ENCODE measurements at regions not wholly inside any gene's neighbourhood (a gene's known extent, or its start where the extent isn't known, plus 50 kb on each side); places are given as distances from the start of the nearest gene placed in this dataset.
"Not testable (repeated sequence)": the region's sequence is repeated elsewhere in the genome, so short reads cannot be mapped to it uniquely, and the experiment has no call there.

DNA sequence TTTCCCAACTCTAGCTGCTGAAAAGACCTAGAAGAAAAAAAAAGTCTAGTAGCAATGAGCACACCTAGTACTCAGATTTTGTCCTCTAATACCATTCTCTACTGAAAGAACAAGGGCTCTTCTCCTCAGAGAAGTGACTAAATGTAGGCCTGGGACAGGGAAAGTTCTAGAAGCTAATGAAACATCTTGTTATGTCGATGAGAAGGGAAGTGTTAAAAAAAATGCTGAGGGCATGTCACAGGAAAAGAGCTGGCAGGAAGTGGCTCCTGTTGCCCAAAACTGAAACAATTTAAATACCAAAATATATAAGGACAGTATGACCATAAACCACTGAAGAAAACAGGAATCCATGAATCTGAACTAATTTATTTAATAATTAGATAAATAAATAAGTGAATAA is 581.4 kb upstream of the TBL1XR1 start:
- DNase-seq (ENCODE audit: low read depth in 2 of 2), result no peak

DNA sequence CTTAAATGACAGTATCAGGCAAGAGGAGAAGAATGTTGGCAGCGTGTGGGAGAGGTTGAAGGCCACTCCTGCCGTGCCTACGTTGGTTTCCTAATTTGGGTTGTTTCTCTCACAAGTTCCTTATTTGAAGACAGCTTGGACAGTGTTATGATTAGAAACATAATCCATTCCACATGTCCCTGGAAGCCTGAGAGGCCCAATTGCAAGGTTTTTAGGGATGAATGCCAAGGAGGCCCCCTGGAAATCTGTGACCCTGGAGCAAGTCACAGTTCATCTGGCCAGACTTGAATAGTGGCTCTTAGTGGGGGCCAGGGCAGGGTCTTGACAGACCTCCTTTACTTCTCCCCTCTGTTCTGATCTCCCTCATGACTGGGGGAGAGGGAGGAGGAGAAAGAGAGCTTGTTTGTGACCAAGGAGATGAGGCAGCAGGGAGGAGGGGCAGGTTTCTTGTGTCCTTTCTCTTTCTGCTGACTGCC is 584.4 kb upstream of the TBL1XR1 start:
- DNase-seq (ENCODE audit: low read depth in 2 of 2), result peak; percentile 73 to 80

GRCh38 chr3:177783338-177783737 is 586.1 kb upstream of the TBL1XR1 start:
- no peak for DNase-seq (ENCODE audit: low read depth in 2 of 2)

DNA sequence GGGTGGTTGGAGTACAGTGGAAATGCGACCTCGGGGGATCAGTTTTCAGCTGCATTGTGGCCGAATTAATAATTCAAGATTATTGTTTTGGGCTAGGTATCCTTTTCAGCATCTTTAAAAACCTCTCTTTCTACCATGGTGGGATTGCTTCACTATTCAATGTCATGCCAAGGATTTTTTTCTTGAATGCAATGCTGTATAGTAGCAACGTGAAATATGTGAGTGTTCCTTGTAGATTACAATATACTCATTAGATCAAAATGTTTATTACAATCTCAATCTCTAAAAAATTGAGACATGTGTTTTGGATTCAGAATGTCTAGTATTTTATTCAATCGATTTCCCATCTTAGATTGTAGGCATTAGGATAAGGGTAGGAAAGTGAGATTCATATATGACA is 586.5 kb upstream of the TBL1XR1 start:
- no peak for DNase-seq (ENCODE audit: low read depth in 2 of 2)

- no peak for DNase-seq (ENCODE audit: low read depth in 2 of 2)
These were observed 590.2 kb upstream of the TBL1XR1 start for GRCh38 chr3:177787279-177788041.

- no peak for DNase-seq (ENCODE audit: low read depth in 2 of 2)
These were observed 592.2 kb upstream of the TBL1XR1 start for GRCh38 chr3:177789500-177789899.

- no peak for DNase-seq (ENCODE audit: low read depth in 2 of 2)
These were observed 595.2 kb upstream of the TBL1XR1 start for GRCh38 chr3:177792311-177793030.

GRCh38 chr3:177793451-177793850 is 596.2 kb upstream of the TBL1XR1 start:
- DNase-seq (ENCODE audit: low read depth in 2 of 2), result no peak

GRCh38 chr3:177795216-177795615 is 597.9 kb upstream of the TBL1XR1 start:
- DNase-seq (ENCODE audit: low read depth in 2 of 2), result no peak

DNA sequence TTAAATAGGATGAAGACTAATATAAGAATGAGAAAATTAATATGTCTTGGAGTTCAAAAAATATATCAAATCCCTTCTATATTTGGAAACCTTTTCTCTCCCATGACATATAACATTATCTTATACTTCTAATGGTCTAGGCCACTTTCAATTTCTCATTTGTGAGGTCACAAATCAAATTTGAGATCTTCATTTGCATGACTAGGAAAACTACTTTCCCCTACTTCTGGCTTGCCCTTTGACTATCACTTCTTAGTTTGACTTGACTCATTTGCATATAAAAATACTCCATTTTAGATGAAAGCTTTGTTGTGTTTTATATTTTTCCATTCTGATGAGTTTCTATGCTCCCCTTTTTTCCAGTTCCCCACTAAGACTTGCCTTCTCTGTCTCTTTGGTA is 598.6 kb upstream of the TBL1XR1 start:
- DNase-seq (ENCODE audit: low read depth in 2 of 2), result no peak

DNA sequence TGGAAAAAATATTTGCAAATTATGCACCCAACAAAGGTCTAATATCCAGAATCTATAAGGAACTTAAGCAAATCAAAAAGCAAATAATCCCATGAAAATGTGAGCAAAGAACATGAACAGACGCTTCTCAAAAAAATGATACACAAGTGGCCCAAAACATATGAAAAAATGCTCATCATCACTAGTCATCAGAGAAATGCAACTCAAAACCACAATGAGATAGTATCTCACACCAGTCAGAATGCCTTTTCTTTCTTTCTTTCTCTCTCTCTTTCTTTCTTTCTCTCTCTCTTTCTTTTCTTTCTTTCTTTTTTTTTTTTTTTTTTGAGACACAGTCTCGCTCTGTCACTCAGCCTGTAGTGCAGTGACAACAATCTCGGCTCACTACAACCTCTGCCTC is 602.9 kb upstream of the TBL1XR1 start:
- not testable (repeated sequence) for DNase-seq (ENCODE audit: low read depth in 2 of 2)

DNA sequence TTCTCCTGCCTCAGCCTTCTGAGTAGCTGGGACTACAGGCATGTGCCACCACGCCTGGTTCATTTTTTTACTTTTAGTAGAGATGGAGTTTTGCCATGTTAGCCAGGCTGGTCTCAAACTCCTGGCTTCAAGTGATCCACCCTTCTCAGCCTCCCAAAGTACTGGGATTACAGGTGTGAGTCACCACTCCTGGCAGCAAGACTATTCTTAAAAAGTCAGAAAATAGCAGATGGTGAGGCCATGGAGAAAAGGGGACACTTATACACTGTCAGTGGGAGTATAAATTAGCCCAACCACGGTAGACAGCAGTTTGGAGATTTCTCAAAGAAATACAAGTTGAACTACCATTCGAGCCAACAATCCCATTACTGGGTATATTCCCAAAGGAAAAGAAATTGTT is 603.3 kb upstream of the TBL1XR1 start:
- no peak for DNase-seq (ENCODE audit: low read depth in 2 of 2)

DNA sequence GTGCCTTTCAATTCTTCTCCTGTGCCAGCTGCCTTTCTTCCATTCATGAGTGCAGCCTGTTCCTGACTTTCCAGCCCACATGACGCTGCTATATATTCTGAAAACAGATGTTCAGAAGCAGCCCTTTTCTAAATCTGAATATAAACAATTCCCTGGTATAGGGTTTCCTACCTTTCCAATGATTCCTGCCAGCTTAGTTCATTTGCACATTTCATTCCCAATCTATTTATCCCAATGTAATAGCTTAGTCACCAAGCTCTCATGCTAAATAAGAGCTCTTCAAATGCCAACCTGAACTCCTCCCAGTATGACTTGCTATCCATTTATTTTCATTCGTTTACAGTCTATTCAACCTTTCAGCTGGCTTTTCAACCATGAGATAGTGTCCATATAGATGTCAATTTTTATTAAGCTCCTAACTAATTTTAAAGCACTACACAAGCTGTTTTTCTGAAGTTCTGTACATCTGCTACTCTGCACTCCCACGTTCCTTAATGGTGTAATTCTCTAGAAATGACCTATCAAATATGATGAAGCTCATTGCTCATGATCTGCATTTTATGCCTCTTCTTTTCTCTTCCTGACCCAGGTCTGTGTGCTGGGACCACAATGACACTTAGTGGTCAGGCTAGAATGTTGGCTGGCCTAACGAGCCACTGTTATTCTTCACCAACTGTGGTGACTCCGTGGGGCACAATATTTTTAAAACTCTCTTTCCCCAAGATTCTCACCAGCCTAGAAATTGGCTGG is 605.0 kb upstream of the TBL1XR1 start:
- DNase-seq (ENCODE audit: low read depth in 2 of 2), result no peak

GRCh38 chr3:177803500-177803899 is 606.2 kb upstream of the TBL1XR1 start:
- no peak for DNase-seq (ENCODE audit: low read depth in 2 of 2)

- DNase-seq (ENCODE audit: low read depth in 2 of 2), result no peak
These were observed 606.8 kb upstream of the TBL1XR1 start for GRCh38 chr3:177804032-177804431.

- no peak for DNase-seq (ENCODE audit: low read depth in 2 of 2)
These were observed 607.4 kb upstream of the TBL1XR1 start for GRCh38 chr3:177804646-177805045.

DNA sequence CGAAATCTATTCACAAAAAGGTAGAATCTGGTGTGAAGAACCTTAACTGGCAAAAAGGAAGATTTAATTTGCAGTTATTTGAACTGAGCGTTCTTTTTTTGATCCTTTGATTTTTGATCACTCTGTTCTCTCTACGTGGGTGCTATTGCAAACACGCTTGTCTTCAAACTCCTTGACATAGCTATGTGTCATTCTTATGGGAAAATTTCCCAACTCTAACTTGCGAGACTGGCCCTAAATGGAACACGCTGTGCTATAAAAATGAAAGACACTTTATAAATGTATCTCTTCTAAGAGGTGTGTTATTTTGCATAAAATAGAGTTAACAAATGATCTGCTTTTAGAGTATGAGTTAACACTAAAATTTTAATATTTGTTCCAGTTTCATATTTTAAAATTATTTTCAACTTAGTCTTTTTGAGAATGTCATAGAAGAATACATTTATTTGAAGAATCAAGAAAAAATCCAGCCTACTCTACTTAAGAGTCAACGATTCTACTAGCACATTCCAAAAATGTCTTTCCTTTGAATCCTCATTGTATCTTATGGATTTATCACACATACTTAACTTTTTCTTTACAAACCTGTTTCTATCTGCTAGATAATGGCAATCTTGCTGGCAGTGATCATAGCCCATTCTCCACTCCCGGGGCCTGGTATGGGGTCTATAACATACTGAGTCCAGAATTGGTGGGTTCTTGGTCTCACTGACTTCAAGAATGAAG is 610.0 kb upstream of the TBL1XR1 start:
- no peak for DNase-seq (ENCODE audit: low read depth in 2 of 2)

DNA sequence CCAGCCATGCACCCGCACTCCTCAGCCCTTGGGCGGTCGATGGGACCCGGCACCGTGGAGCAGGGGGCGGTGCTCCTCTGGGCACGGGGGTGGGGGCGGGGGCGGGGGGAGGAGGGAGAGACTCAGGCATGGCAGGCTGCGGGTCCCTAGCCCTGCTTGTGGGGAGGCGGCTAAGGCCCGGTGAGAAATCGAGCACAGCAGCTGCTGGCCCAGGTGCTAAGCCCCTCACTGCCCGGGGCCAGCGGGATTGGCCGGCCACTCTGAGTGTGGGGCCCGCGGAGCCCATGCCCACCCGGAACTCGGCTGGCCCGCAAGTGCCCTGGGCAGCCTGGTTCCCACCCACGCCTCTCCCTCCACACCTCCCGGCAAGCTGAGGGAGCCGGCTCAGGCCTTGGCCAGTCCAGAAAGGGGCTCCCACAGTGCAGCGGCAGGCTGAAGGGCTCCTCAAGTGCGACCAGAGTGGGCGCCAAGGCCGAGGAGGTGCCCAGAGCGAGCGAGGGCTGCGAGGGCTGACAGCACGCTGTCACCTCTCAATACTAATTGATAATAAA is 611.7 kb upstream of the TBL1XR1 start:
- DNase-seq (ENCODE audit: low read depth in 2 of 2), result not testable (repeated sequence)

DNA sequence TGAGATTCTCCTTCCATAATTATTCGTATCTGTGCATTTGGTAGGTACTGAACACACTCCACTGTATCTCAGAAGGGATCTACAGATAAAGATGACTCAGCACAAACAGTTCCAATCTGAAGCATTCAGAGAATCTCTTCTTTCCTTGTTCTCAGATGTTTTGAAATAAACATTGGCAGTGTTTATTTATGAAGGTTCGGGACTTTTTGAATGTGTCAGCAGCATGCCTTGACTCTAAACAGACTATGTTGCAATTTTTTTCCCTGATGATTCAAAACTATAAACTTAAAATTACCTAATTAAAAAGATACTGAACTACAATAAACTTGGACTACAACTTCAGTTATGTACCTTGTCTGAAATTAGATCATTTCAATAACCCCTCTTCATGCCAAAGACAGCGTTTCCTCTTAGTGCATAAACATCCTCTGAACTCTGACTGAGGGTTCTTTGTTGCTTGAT is 612.9 kb upstream of the TBL1XR1 start:
- peak; percentile 74 to 75 for DNase-seq (ENCODE audit: low read depth in 2 of 2)

GRCh38 chr3:177811112-177811511 is 613.8 kb upstream of the TBL1XR1 start:
- DNase-seq (ENCODE audit: low read depth in 2 of 2), result no peak

DNA sequence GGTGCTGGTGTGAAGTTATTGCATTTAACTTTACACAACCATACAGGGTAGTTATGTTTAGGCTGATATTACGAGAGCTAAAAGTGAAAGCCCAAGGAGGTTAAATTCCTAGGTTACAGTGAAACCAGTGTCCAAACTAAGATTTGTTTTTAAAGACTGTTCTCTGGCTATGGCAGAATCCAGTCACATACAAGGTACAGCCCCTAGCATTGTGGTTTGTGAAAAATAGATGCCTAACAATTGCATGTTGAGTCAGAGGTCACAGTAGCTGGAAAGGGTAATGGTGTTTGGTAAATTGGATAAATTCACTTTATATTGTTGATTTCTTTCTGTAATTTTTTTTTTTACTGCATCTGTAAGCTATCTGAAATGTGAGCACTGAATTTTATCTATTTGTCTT is 614.6 kb upstream of the TBL1XR1 start:
- no peak for DNase-seq (ENCODE audit: low read depth in 2 of 2)

Measured in fibroblast of skin of left quadriceps (primary cell).